GM18858 (cell line): ENCODE measurements at regions not wholly inside any gene's neighbourhood (a gene's known extent, or its start where the extent isn't known, plus 50 kb on each side); places are given as distances from the start of the nearest gene placed in this dataset.

ENCODE experiments used
- ATAC-seq: cut with Tn5 transposase; IDR thresholded peaks from one replicate; pipeline ENCODE4 v1.9.1; 2021; ENCODE audit not compliant: unreplicated experiment

GRCh38 chr3:182185313-182185712 is 473.6 kb downstream of the SOX2 start:
- no peak for ATAC-seq

DNA sequence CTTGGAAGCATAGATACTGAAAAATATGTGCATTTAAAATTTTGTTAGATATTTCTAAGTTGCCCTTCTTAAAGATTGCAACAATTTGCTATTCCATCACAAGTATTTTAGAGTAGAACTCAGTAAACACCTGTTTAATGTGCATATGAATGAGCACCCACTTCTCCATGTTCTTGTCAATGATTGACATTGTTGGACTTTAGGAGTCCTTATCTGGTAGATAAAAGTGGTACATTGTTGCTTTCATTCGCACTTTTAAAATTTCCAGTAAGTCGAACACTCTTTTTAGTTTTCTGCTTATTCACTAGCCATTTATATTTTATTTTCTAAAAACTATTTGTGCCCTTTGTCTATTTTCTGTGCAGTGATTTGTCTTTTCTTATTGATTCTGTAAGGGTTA is 478.3 kb downstream of the SOX2 start:
- ATAC-seq, result no peak

DNA sequence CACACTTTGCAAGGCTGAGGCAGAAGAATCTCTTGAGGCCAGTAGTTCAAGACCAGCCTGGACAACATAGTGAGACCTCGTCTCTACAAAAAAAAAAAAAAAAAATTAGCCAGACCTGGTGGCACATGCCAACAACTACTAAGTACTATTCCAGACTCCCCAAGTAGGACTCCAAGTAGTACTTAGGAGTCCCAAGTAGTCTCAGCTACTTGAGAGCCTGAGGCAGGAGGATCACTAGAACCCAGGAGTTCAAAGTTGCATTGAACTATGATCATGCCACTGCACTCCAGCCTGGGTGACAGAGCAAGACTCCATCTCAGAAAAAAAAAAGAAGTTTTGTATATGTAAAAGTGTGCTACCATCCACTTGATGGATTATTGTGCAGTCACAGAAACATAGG is 486.6 kb downstream of the SOX2 start:
- no peak for ATAC-seq

GRCh38 chr3:182201456-182202168 is 489.9 kb downstream of the SOX2 start:
- no peak for ATAC-seq

DNA sequence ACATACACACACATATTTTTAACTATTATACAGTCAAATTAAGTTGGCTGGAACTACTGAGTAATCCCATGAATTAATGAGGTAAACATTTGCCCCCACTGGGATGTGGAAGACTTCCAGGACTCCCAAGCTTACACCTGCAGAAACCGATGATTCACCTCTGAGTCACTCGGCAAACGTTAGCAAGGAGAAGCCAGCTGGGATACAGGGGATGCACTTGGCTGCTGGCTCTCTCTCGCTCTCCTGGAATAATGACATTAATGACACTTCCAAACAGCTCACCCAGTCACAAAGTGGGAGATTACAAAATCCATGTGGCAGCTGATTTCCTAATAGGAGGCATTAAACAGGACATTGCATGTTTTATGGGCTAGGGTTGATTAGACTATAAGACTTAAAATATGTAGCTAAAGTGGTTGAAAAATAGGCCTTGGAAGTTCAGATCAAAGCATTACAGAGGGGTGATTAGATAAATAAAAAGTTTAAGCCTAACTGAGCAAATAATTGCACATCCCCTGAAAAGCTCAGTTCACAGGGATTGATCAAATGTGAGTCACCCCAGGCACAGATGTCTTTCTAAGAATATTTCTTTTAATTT is 500.9 kb downstream of the SOX2 start:
- no peak for ATAC-seq

DNA sequence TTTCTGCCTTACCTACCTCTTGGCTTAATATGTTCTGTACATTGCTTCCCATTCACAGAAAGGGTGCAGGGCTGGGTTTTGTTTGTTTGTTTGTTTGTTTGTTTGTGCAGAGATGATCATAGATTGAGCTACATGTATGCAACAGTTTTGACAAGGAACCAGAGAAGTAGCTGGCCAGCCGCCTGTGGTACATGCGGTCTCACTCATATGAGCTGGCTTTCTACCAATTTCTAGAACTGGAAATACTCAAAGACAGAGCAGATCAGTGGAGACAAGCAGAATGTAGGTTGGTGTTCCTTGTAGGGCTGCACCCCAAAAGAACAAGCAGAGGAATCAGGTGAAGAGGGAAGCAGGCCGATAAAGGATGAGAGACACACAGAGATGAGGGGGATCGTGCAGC is 502.7 kb downstream of the SOX2 start:
- ATAC-seq, result no peak

- no peak for ATAC-seq
These were observed 504.2 kb downstream of the SOX2 start for GRCh38 chr3:182215881-182216280.

- no peak for ATAC-seq
These were observed 504.7 kb downstream of the SOX2 start for GRCh38 chr3:182216311-182216970.

GRCh38 chr3:182220013-182220412 is 508.3 kb downstream of the SOX2 start:
- ATAC-seq, result no peak

- ATAC-seq, result no peak
These were observed 508.7 kb downstream of the SOX2 start for GRCh38 chr3:182220471-182220870.

- ATAC-seq, result no peak
These were observed 515.3 kb downstream of the SOX2 start for GRCh38 chr3:182226995-182227394.

DNA sequence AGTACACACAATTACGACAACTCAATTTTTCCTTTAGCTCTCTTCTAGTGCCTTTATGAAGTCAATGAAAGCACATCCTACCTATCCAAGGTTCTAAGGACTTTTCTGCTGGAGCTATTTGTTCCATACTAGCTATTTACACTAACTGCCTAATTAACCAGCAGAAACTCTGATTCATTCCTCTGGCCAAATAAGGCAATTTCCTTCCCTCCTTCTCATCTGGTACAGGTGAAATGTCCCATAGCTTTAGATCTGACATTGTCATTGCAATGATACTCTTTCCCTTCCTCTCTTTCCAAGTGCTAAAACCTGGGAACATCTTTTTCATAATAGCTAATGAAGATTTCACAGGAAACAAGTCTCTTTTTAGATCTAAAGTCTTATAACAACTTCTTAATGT is 521.7 kb downstream of the SOX2 start:
- no peak for ATAC-seq

DNA sequence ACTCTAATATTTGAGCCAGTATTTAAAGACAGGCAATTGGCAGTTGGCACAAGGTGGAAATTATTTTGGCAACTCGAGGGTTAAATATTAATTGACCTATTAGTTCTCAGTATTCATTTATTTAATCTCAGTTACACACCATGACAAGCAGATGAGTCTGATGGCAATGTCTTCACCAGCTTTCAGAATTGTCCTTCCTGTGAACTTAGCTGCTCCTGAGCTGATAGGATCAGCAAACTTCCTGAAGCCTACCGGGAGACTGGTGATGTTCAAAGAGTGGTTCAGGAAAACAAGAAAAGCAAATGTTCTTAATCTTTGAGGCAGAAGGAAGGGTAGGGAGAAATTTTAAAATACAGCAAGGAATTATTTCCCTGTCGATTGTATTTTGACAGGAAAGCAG is 522.2 kb downstream of the SOX2 start:
- ATAC-seq, result no peak

DNA sequence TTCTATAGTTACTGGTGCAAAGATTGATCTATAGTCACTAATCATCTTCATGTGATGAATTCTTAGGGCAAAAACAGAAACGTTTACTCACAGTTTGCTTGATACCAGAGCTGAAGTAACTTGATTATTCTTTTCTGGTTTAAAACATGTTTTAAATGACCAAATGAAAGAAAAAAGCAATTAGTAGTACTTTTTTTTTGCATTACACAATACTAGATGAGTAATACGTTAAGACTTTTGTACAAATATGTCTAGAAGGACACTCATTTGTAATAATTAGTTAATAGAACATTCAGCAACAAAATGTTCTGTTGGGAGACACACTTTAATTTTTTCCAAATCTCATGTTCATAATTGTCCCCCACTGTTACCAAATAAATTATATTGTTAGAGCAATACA is 523.2 kb downstream of the SOX2 start:
- ATAC-seq, result no peak

GRCh38 chr3:182235504-182235903 is 523.8 kb downstream of the SOX2 start:
- no peak for ATAC-seq

DNA sequence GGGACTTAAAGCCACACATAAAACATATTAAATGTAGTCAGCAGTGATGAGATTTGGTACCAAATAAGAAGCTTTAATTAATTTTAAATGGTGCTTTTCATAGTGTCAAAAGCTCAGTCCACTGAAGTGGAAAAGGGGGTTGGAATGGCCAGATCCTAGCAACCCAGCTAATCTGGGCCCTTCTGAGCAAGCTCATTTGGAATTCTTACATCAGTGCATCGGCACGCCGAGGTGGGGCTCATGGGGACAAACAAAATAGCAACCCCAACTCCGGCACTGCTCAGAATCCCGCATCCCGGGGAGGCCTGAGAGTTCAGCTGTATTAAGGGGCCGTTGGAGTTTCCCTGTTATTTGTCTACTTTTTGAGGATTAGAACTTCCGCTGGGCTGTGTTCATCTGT is 526.4 kb downstream of the SOX2 start:
- no peak for ATAC-seq

- ATAC-seq, result no peak
These were observed 527.6 kb downstream of the SOX2 start for GRCh38 chr3:182239316-182239715.

DNA sequence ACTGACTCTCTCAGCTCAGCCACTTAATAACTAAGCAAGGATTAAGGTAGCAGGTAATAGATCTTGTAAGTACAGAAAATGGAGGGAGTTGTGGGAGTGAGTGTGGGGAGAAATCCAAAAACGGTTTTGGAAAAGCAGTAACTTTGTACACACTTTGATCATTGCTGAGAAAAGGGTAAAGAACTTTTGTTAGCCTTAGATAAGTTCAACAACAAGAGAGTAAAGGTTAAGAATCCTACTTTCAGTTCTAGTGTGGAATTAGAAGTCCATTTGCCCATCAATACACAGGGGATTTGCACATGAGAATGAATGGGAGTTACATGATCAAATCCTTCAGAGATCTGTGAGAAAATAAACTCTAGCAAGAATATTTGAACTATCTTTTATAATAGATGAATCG is 528.7 kb downstream of the SOX2 start:
- ATAC-seq, result no peak

- no peak for ATAC-seq
These were observed 529.6 kb downstream of the SOX2 start for GRCh38 chr3:182241196-182241765.

GRCh38 chr3:182241766-182242488 is 530.2 kb downstream of the SOX2 start:
- no peak for ATAC-seq

DNA sequence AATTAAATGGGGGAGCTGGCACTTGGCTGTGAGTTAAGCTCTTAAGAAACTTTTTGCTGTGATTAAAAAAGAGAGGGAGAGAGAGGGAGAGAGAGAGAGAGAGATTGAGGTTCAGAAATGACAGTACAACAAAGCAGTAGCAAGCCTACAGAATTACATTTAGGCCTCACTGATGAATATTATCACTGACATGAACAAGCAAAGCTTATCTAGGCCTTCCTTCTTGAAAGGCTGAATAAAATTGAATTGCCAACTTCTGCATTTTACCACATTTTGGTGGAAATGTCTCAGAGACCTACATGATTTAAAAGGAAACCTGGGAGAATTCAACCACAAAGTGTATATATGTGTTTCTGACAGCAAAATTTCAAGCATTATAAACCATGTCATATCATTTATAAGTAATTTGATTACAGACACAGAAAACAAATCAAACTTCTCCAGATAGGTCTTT is 530.8 kb downstream of the SOX2 start:
- ATAC-seq, result no peak
